ENCODE measurements at regions not wholly inside any gene's neighbourhood (a gene's known extent, or its start where the extent isn't known, plus 50 kb on each side); places are given as distances from the start of the nearest gene placed in this dataset.

GRCh38 chr7:125651823-125652528 lies 722.4 kb upstream of the POT1 start:
- DNase-seq = no peak
- no peaks in the 10 kb centered on the region for H3K36me3 ChIP-seq (replicated peaks in 1 of 2; ENCODE audit: control insufficient read depth in 1 of 2, insufficient read depth in 2 of 2, low read length in 2 of 2)
- H3K27ac Mint-ChIP-seq = no peak overlapping the region
- no peak for TF ChIP-seq CTCF (IDR thresholded peaks at IDR 0.05)
- intact Hi-C loops (cut with micrococcal nuclease) = no loop called here
- no peak overlapping the region for H3K4me2 ChIP-seq (replicated peaks; ENCODE audit: extremely low read depth, low read length, poor library complexity, severe bottlenecking)
- H3K4me3 Mint-ChIP-seq = no peak overlapping the region
- H3K79me2 ChIP-seq (ENCODE audit: insufficient read depth, low read length) = no peaks in the 10 kb centered on the region
- no peaks in the 10 kb centered on the region for H3K36me3 Mint-ChIP-seq
- WGBS (ENCODE audit: insufficient coverage) = 82% methylated on average over 2 of the region's 8 CpGs
- H3K27ac ChIP-seq (ENCODE audit: low read depth in 1 of 2, low read length in 2 of 2) = no peak overlapping the region
- no peaks in the 10 kb centered on the region for H3K27me3 Mint-ChIP-seq (ENCODE audit: low read depth in 3 of 3)
- no peaks in the 10 kb centered on the region for H3K4me1 ChIP-seq (ENCODE audit: control insufficient read depth in 1 of 2, insufficient read depth in 2 of 2, low read length in 2 of 2)
- H3K9ac ChIP-seq (ENCODE audit: insufficient read depth, low read length, poor library complexity, severe bottlenecking) = no peak overlapping the region
- H2AFZ ChIP-seq (ENCODE audit: insufficient read depth, low read depth, low read length, poor library complexity, severe bottlenecking) = no peak overlapping the region
- H3K4me3 ChIP-seq (replicated peaks in 1 of 3; ENCODE audit: low read depth in 2 of 3, low read length in 3 of 3) = no peak overlapping the region
- no peaks in the 10 kb centered on the region for H3K4me1 Mint-ChIP-seq
- H4K20me1 ChIP-seq (ENCODE audit: insufficient read depth, low read length) = no peaks in the 10 kb centered on the region
- H3K27me3 ChIP-seq (ENCODE audit: control insufficient read depth in 2 of 2, insufficient read depth in 2 of 2, low read length in 2 of 2) = no peaks in the 10 kb centered on the region
- no peaks in the 10 kb centered on the region for H3K9me3 ChIP-seq (replicated peaks in 1 of 2; ENCODE audit: control insufficient read depth in 1 of 2, insufficient read depth in 1 of 2, low read length in 2 of 2)
- peaks cover 0 to 8% (median 2%) of the 10 kb centered on the region in 7 donors for H3K9me3 Mint-ChIP-seq

- H3K27ac Mint-ChIP-seq = no peak overlapping the region
- Histone ChIP-seq H2AFZ (ENCODE audit: insufficient read depth, low read depth, low read length, poor library complexity, severe bottlenecking) (no peak overlapping the region), H4K20me1 (ENCODE audit: insufficient read depth, low read length) (no peaks in the 10 kb centered on the region), H3K4me2 (replicated peaks; ENCODE audit: extremely low read depth, low read length, poor library complexity, severe bottlenecking) (no peak overlapping the region), H3K9ac (ENCODE audit: insufficient read depth, low read length, poor library complexity, severe bottlenecking) (no peak overlapping the region), H3K4me1 (ENCODE audit: control insufficient read depth in 1 of 2, insufficient read depth in 2 of 2, low read length in 2 of 2) (no peaks in the 10 kb centered on the region), H3K79me2 (ENCODE audit: insufficient read depth, low read length) (no peaks in the 10 kb centered on the region), H3K9me3 (replicated peaks in 1 of 2; ENCODE audit: control insufficient read depth in 1 of 2, insufficient read depth in 1 of 2, low read length in 2 of 2) (no peaks in the 10 kb centered on the region), H3K27ac (ENCODE audit: low read depth in 1 of 2, low read length in 2 of 2) (no peak overlapping the region), H3K4me3 (replicated peaks in 1 of 3; ENCODE audit: low read depth in 2 of 3, low read length in 3 of 3) (no peak overlapping the region), H3K27me3 (ENCODE audit: control insufficient read depth in 2 of 2, insufficient read depth in 2 of 2, low read length in 2 of 2) (no peaks in the 10 kb centered on the region), H3K36me3 (replicated peaks in 1 of 2; ENCODE audit: control insufficient read depth in 1 of 2, insufficient read depth in 2 of 2, low read length in 2 of 2) (no peaks in the 10 kb centered on the region)
- no peak for TF ChIP-seq CTCF (IDR thresholded peaks at IDR 0.05)
- no peaks in the 10 kb centered on the region for H3K27me3 Mint-ChIP-seq (ENCODE audit: low read depth in 3 of 3)
- no peak for DNase-seq
- H3K9me3 Mint-ChIP-seq = peaks cover 0 to 8% (median 2%) of the 10 kb centered on the region in 7 donors
- no peaks in the 10 kb centered on the region for H3K36me3 Mint-ChIP-seq
- no peak overlapping the region for H3K4me3 Mint-ChIP-seq
- no CpG with 5 or more reads among the region's 1 CpG for WGBS (ENCODE audit: insufficient coverage)
- intact Hi-C loops (cut with micrococcal nuclease) = no loop called here
- no peaks in the 10 kb centered on the region for H3K4me1 Mint-ChIP-seq
Measured at GRCh38 chr7:125648543-125648942, 718.9 kb upstream of the POT1 start.

Measured in CD14-positive monocyte (primary cell).